ENCODE measurements at regions not wholly inside any gene's neighbourhood (a gene's known extent, or its start where the extent isn't known, plus 50 kb on each side); places are given as distances from the start of the nearest gene placed in this dataset.

DNA sequence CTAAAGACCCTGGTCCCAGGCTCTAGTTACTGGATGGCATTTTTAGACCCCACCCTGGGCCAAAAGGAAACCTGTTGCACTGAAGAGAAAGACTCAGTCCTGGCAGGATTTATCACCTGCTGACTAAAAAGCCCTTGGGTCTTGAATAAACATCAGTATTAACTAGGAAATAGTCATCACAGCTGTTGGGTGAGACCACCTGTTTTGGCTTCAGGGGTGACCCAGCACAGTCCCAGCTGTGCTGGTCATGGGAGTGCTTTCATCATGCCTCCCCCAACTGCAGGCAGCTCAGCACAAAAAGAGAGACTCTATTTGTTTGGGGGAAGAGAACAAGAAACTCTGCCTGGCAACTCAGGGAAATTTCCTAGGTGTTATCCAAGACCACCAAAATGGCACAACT, 903.2 kb downstream of the C4orf33 start:
- no peak for TF ChIP-seq EZH2 (IDR thresholded peaks at IDR 0.05; ENCODE audit: insufficient read depth, poor library complexity, severe bottlenecking)
- TF ChIP-seq EZH2phosphoT487 (IDR thresholded peaks at IDR 0.05; ENCODE audit: insufficient read depth, low read depth) = no peak

Data from GM23248 (cell line).